A673 (cell line): ENCODE measurements at regions not wholly inside any gene's neighbourhood (a gene's known extent, or its start where the extent isn't known, plus 50 kb on each side); places are given as distances from the start of the nearest gene placed in this dataset.

Source experiments
- BruUV-seq: library from RNA; stranded (reverse); fragments of 400-500 nt; replicated peaks from 2 replicates; lab custom pipeline; 2021; lab: Mats Ljungman, UMichigan
- CTCF ChIA-PET: fragments of 300-600 bp; sonication (Branson Sonifier 250); formaldehyde crosslinking; loops from one replicate; lab custom pipeline; 2022; ENCODE audit warnings: antibody characterized with exemption; lab: Charles Lee
- POLR2A ChIA-PET: fragments of 300-600 bp; sonication (Branson Sonifier 250); formaldehyde crosslinking; loops from one replicate; lab custom pipeline; 2022; ENCODE audit warnings: antibody characterized with exemption; ENCODE audit not compliant: low non-redundant PET; lab: Charles Lee
- DNase-seq: peaks from one replicate; pipeline ENCODE4 v3.0.0-alpha.2; 2015; ENCODE audit warnings: low spot score
- H3K27ac ChIP-seq: fragments of 200-600 bp; sonication (generic); 2 replicates; pipeline ENCODE4 v1.5.1; 2016; ENCODE audit warnings: mixed run types, low read depth, mild to moderate bottlenecking, mixed read lengths, antibody characterized with exemption, low read length; ENCODE audit not compliant: poor library complexity, severe bottlenecking
- H3K27me3 ChIP-seq: fragments of 200-600 bp; sonication (generic); replicated peaks from 2 replicates; pipeline ENCODE4 v1.6.1; 2017; ENCODE audit warnings: mixed run types, low read depth, mild to moderate bottlenecking, mixed read lengths, antibody characterized with exemption, low read length; ENCODE audit not compliant: insufficient read depth, poor library complexity
- H3K36me3 ChIP-seq: fragments of 200-600 bp; sonication (generic); 2 replicates; pipeline ENCODE4 v1.6.1; 2016; ENCODE audit warnings: mixed run types, mild to moderate bottlenecking, mixed read lengths, antibody characterized with exemption, low read length; ENCODE audit not compliant: insufficient read depth, poor library complexity, severe bottlenecking
- H3K4me1 ChIP-seq: fragments of 200-600 bp; sonication (generic); 2 replicates; pipeline ENCODE4 v1.6.1; 2017; ENCODE audit warnings: mixed run types, mild to moderate bottlenecking, mixed read lengths, antibody characterized with exemption, low read length; ENCODE audit not compliant: insufficient read depth, poor library complexity, severe bottlenecking
- H3K4me3 ChIP-seq: fragments of 200-600 bp; sonication (generic); 2 replicates; pipeline ENCODE4 v1.5.1; 2016; ENCODE audit warnings: low read depth, mixed run types, mild to moderate bottlenecking, mixed read lengths, low read length; ENCODE audit not compliant: poor library complexity, severe bottlenecking
- H3K9me3 ChIP-seq: fragments of 200-600 bp; sonication (generic); 2 replicates; pipeline ENCODE4 v1.6.1; 2016; ENCODE audit warnings: mixed run types, low read depth, mild to moderate bottlenecking, mixed read lengths, antibody characterized with exemption, low read length; ENCODE audit not compliant: poor library complexity, severe bottlenecking
- CTCF ChIP-seq: fragments of 300-800, 200-600 bp; sonication (generic); conservative IDR thresholded peaks from 2 replicates; pipeline ENCODE4 v1.5.1; 2017; ENCODE audit warnings: low read depth, mild to moderate bottlenecking, antibody characterized with exemption, low read length, moderate library complexity, mixed read lengths
- EZH2 ChIP-seq: fragments of 200-600 bp; sonication (generic); IDR thresholded peaks from 2 replicates; pipeline ENCODE4 v1.6.1; 2017; ENCODE audit warnings: borderline replicate concordance, low read depth, mild to moderate bottlenecking, mixed read lengths, antibody characterized with exemption, low read length; ENCODE audit not compliant: poor library complexity, severe bottlenecking
- intact Hi-C: fragments of 100-400 bp; cut with micrococcal nuclease; formaldehyde crosslinking; loops from one replicate; pipeline ENCODE4 v1.10.0; 2022; ENCODE audit not compliant: unreplicated experiment

- TF ChIP-seq EZH2 = no peak
- no peak for TF ChIP-seq CTCF
- no peak for DNase-seq
- intact Hi-C loops = loop anchor here (10.0 kb wide), 1 partner anchor 230 kb away; no protein-coding TSS in a partner anchor
- no peaks in the 10 kb centered on the region for H3K4me1 ChIP-seq
- CTCF ChIA-PET = no interaction called here
- H3K4me3 ChIP-seq = no peak overlapping the region
- POLR2A ChIA-PET = no interaction called here
- H3K9me3 ChIP-seq = no peaks in the 10 kb centered on the region
- no peaks in the 10 kb centered on the region for H3K36me3 ChIP-seq
- no peaks in the 10 kb centered on the region for H3K27me3 ChIP-seq
- BruUV-seq = no TSS peak
- H3K27ac ChIP-seq = no peak overlapping the region
Measured at GRCh38 chr21:20735257-20735656, 263.0 kb upstream of the NCAM2 start.

GRCh38 chr21:20737227-20737913 lies 260.8 kb upstream of the NCAM2 start:
- Histone ChIP-seq H3K4me3 (no peak overlapping the region), H3K4me1 (no peaks in the 10 kb centered on the region), H3K36me3 (no peaks in the 10 kb centered on the region), H3K27me3 (no peaks in the 10 kb centered on the region), H3K27ac (no peak overlapping the region), H3K9me3 (no peaks in the 10 kb centered on the region)
- TF ChIP-seq EZH2 (no peak), CTCF (no peak)
- DNase-seq = no peak
- no TSS peak for BruUV-seq
- intact Hi-C loops = loop anchor here (10.0 kb wide), 1 partner anchor 227 kb away; no protein-coding TSS in a partner anchor
- POLR2A ChIA-PET = no interaction called here
- CTCF ChIA-PET = no interaction called here

- BruUV-seq = no TSS peak
- Histone ChIP-seq H3K9me3 (no peaks in the 10 kb centered on the region), H3K36me3 (no peaks in the 10 kb centered on the region), H3K4me3 (no peak overlapping the region), H3K27me3 (no peaks in the 10 kb centered on the region), H3K27ac (no peak overlapping the region), H3K4me1 (no peaks in the 10 kb centered on the region)
- ChIA-PET POLR2A (interaction anchor here (0.7 kb wide), 1 partner anchor 108 kb away, joined by 3 read pairs; no protein-coding TSS in a partner anchor), CTCF (no interaction called here)
- intact Hi-C loops = loop anchor here (10.0 kb wide), 1 partner anchor 225 kb away; no protein-coding TSS in a partner anchor
- DNase-seq = peak; percentile 41
- no peak for TF ChIP-seq EZH2
- TF ChIP-seq CTCF = peak; percentile 51
Measured at GRCh38 chr21:20739421-20739820, 258.8 kb upstream of the NCAM2 start.
